Retinal pigment epithelial cell (primary cell): ENCODE measurements at regions not wholly inside any gene's neighbourhood (a gene's known extent, or its start where the extent isn't known, plus 50 kb on each side); places are given as distances from the start of the nearest gene placed in this dataset.

ENCODE experiments used
- DNase-seq: peaks from one replicate; pipeline ENCODE4 v3.0.0-alpha.2; 2010; ENCODE audit warnings: low read depth
- H3K4me3 ChIP-seq: 2 replicates; pipeline ENCODE4 v1.5.1; 2011; ENCODE audit warnings: mild to moderate bottlenecking, low read length, control low read depth, moderate library complexity
- CTCF ChIP-seq: conservative IDR thresholded peaks from 2 replicates; pipeline ENCODE4 v1.5.1; 2011; ENCODE audit warnings: low read depth, low read length, control low read depth, inconsistent platforms

GRCh38 chr12:61846765-61847164 is 413.4 kb upstream of the USP15 start:
- DNase-seq, result no peak
- H3K4me3 ChIP-seq, result no peak overlapping the region
- TF ChIP-seq CTCF, result no peak

GRCh38 chr12:61848893-61849292 is 411.3 kb upstream of the USP15 start:
- no peak overlapping the region for H3K4me3 ChIP-seq
- DNase-seq, result no peak
- TF ChIP-seq CTCF, result no peak

- no peak overlapping the region for H3K4me3 ChIP-seq
- DNase-seq, result no peak
- TF ChIP-seq CTCF, result no peak
These were observed 406.3 kb upstream of the USP15 start for GRCh38 chr12:61853945-61854344.

- no peak overlapping the region for H3K4me3 ChIP-seq
- no peak for TF ChIP-seq CTCF
- peak; percentile 12 for DNase-seq
These were observed 405.3 kb upstream of the USP15 start for GRCh38 chr12:61854902-61855301.

- no peak overlapping the region for H3K4me3 ChIP-seq
- DNase-seq, result no peak
- no peak for TF ChIP-seq CTCF
These were observed 402.2 kb upstream of the USP15 start for GRCh38 chr12:61857968-61858367.

- no peak for TF ChIP-seq CTCF
- DNase-seq, result no peak
- no peak overlapping the region for H3K4me3 ChIP-seq
These were observed 399.8 kb upstream of the USP15 start for GRCh38 chr12:61860451-61860850.

GRCh38 chr12:61862986-61863385 is 397.2 kb upstream of the USP15 start:
- DNase-seq, result no peak
- no peak for TF ChIP-seq CTCF
- no peak overlapping the region for H3K4me3 ChIP-seq
